ENCODE measurements at regions not wholly inside any gene's neighbourhood (a gene's known extent, or its start where the extent isn't known, plus 50 kb on each side); places are given as distances from the start of the nearest gene placed in this dataset.

DNA sequence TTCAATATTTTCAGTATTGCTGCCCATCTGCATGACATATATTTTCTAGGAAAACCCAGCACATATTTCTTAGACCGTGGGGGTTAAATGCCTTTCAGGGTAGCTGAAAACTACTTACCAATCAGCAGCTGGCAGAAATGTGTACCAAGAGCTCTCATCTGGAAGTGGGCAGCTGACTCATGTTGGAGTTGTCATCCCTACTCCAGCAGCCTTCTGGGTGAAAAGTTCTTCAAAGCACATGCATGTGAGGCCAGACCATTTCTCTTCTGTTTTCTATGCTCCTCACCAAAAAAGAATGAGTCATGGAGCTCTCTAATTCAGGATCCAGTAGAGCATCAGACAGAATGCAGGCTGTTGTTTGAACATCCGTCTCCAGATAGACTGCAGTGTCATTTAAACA is 135.5 kb downstream of the PAX1 start:
- H3K27me3 ChIP-seq (ENCODE audit: low read length): no peaks in the 10 kb centered on the region
- TF ChIP-seq, protein P1, sequence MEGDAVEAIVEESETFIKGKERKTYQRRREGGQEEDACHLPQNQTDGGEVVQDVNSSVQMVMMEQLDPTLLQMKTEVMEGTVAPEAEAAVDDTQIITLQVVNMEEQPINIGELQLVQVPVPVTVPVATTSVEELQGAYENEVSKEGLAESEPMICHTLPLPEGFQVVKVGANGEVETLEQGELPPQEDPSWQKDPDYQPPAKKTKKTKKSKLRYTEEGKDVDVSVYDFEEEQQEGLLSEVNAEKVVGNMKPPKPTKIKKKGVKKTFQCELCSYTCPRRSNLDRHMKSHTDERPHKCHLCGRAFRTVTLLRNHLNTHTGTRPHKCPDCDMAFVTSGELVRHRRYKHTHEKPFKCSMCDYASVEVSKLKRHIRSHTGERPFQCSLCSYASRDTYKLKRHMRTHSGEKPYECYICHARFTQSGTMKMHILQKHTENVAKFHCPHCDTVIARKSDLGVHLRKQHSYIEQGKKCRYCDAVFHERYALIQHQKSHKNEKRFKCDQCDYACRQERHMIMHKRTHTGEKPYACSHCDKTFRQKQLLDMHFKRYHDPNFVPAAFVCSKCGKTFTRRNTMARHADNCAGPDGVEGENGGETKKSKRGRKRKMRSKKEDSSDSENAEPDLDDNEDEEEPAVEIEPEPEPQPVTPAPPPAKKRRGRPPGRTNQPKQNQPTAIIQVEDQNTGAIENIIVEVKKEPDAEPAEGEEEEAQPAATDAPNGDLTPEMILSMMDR (IDR thresholded peaks at IDR 0.05; ENCODE audit: insufficient read depth, low read length, poor library complexity, severe bottlenecking): no peak
- no peak for TF ChIP-seq EZH2phosphoT487 (conservative IDR thresholded peaks at IDR 0.05; ENCODE audit: low read length)
- H2AFZ ChIP-seq (ENCODE audit: low read depth, low read length, severe bottlenecking): no peak overlapping the region

DNA sequence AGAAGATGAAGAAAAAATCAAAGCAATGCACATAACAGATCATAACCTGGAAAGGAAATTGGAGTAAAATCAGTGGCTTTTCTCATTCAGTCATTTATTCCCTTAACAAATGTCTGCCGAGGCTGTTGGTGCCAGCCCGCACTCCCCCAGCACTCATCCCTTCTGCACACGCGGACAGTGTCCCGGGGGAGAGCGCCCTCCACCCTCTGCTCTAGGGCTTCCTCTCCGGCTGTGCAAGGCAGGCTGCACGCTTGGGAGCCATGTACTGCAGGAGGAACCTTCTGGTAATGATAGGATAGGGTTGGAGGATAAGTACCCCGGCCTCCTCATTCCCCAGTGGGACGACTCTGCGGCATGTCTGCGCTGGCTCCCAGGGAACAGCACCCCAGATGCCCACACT is 134.5 kb downstream of the PAX1 start:
- Histone ChIP-seq H4K20me1 (ENCODE audit: low read depth, low read length) (no peaks in the 10 kb centered on the region), H3K9ac (ENCODE audit: low read length) (no peak overlapping the region), H3K27me3 (ENCODE audit: low read length) (no peaks in the 10 kb centered on the region), H3F3A (ENCODE audit: insufficient read depth) (no peaks in the 10 kb centered on the region), H3K27ac (ENCODE audit: low read depth, low read length) (no peak overlapping the region), H3K9me3 (ENCODE audit: insufficient read depth, low read length) (no peaks in the 10 kb centered on the region), H3K4me3 (ENCODE audit: insufficient read depth, low read length, poor library complexity, severe bottlenecking) (no peak overlapping the region), H3K4me2 (ENCODE audit: low read depth, low read length, poor library complexity, severe bottlenecking) (no peak overlapping the region), H3K36me3 (ENCODE audit: low read length) (no peaks in the 10 kb centered on the region), H2AFZ (ENCODE audit: low read depth, low read length, severe bottlenecking) (no peak overlapping the region), H3K9me2 (replicated peaks; ENCODE audit: insufficient read depth, low read length) (no peaks in the 10 kb centered on the region), H3K79me2 (ENCODE audit: insufficient read depth, low read length) (no peaks in the 10 kb centered on the region)
- TF ChIP-seq, protein P1 (IDR thresholded peaks at IDR 0.05; ENCODE audit: insufficient read depth, low read length, poor library complexity, severe bottlenecking): no peak
- no peak for TF ChIP-seq EZH2phosphoT487 (conservative IDR thresholded peaks at IDR 0.05; ENCODE audit: low read length)

More for the DNA sequence above, 135.5 kb downstream of the PAX1 start:
- Histone ChIP-seq H3K79me2 (ENCODE audit: insufficient read depth, low read length) (no peaks in the 10 kb centered on the region), H3F3A (ENCODE audit: insufficient read depth) (no peaks in the 10 kb centered on the region), H3K9ac (ENCODE audit: low read length) (no peak overlapping the region), H3K9me3 (ENCODE audit: insufficient read depth, low read length) (no peaks in the 10 kb centered on the region), H3K4me3 (ENCODE audit: insufficient read depth, low read length, poor library complexity, severe bottlenecking) (no peak overlapping the region), H4K20me1 (ENCODE audit: low read depth, low read length) (no peaks in the 10 kb centered on the region), H3K4me2 (ENCODE audit: low read depth, low read length, poor library complexity, severe bottlenecking) (no peak overlapping the region), H3K36me3 (ENCODE audit: low read length) (no peaks in the 10 kb centered on the region), H3K9me2 (replicated peaks; ENCODE audit: insufficient read depth, low read length) (no peaks in the 10 kb centered on the region), H3K27ac (ENCODE audit: low read depth, low read length) (no peak overlapping the region)

DNA sequence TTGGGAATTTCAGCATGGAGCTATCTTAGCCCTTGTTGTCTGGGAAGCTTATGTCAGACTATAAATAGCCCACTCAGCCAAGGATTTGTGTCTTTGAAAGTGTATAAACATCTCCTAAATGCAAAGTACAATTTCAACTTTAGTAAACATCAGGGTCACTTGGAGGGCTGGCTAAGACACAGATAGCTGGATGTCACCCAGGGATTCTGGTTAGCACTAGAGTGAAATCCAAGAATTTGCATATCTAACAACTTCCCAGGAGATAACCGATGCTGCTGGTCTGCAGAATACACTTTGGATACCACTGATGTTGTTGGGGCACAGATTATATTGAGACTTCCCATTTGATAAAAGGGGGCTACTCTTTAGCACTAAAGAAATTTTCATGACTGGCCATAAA is 130.9 kb downstream of the PAX1 start:
- Histone ChIP-seq H3K27ac (ENCODE audit: low read depth, low read length) (no peak overlapping the region), H3K4me3 (ENCODE audit: insufficient read depth, low read length, poor library complexity, severe bottlenecking) (no peak overlapping the region), H3K4me2 (ENCODE audit: low read depth, low read length, poor library complexity, severe bottlenecking) (no peak overlapping the region), H3F3A (ENCODE audit: insufficient read depth) (no peaks in the 10 kb centered on the region), H3K9me3 (ENCODE audit: insufficient read depth, low read length) (no peaks in the 10 kb centered on the region), H3K9ac (ENCODE audit: low read length) (no peak overlapping the region), H3K9me2 (replicated peaks; ENCODE audit: insufficient read depth, low read length) (no peaks in the 10 kb centered on the region), H4K20me1 (ENCODE audit: low read depth, low read length) (no peaks in the 10 kb centered on the region), H2AFZ (ENCODE audit: low read depth, low read length, severe bottlenecking) (no peak overlapping the region), H3K27me3 (ENCODE audit: low read length) (no peaks in the 10 kb centered on the region), H3K36me3 (ENCODE audit: low read length) (no peaks in the 10 kb centered on the region), H3K79me2 (ENCODE audit: insufficient read depth, low read length) (no peaks in the 10 kb centered on the region)
- TF ChIP-seq, protein P1 (IDR thresholded peaks at IDR 0.05; ENCODE audit: insufficient read depth, low read length, poor library complexity, severe bottlenecking): no peak
- no peak for TF ChIP-seq EZH2phosphoT487 (conservative IDR thresholded peaks at IDR 0.05; ENCODE audit: low read length)
